Thyroid gland (tissue), 4 donors: ENCODE measurements at regions not wholly inside any gene's neighbourhood (a gene's known extent, or its start where the extent isn't known, plus 50 kb on each side); places are given as distances from the start of the nearest gene placed in this dataset.
"Not testable (repeated sequence)": the region's sequence is repeated elsewhere in the genome, so short reads cannot be mapped to it uniquely, and the experiment has no call there.

Experiments
- DNase-seq, 2 donors: peaks; one replicate each; pipeline ENCODE4 v3.0.0-alpha.2; 2019
- H3K27ac ChIP-seq, 3 donors: fragments of 200-600 bp; sonication (generic); 1 replicate in 2 of 3; 2 replicates in 1 of 3; pipeline ENCODE4 v1.5.1; 2016 to 2019; ENCODE audit warnings: mild to moderate bottlenecking in 1 of 3, moderate library complexity in 1 of 3
- H3K27me3 ChIP-seq: fragments of 200-600 bp; sonication (generic); one replicate; pipeline ENCODE4 v1.5.1; 2019
- H3K36me3 ChIP-seq, 2 donors: fragments of 200-600 bp; sonication (generic); one replicate each; pipeline ENCODE4 v1.5.1; 2016 to 2019
- H3K4me1 ChIP-seq, 2 donors: fragments of 200-600 bp; sonication (generic); one replicate each; pipeline ENCODE4 v1.5.1; 2017 to 2019
- H3K4me3 ChIP-seq, 3 donors: fragments of 200-600 bp; sonication (generic); replicated peaks in 1 of 3; 1 replicate in 2 of 3; 2 replicates in 1 of 3; pipeline ENCODE4 v1.5.1; 2016; ENCODE audit warnings: mild to moderate bottlenecking in 1 of 3
- H3K9me3 ChIP-seq: fragments of 200-600 bp; sonication (generic); one replicate; pipeline ENCODE4 v1.5.1; 2017
- CTCF ChIP-seq, 6 experiments: fragments of 200-600 bp in 3 of 6; fragments of 450-650 bp in 3 of 6; sonication (generic) in 3 of 6; IDR thresholded peaks; one replicate each; pipeline ENCODE4 v1.5.1; 2016 to 2019; ENCODE audit warnings: antibody characterized with exemption in 6 of 6, mild to moderate bottlenecking in 2 of 6, inconsistent platforms in 1 of 6, moderate library complexity in 1 of 6
- POLR2A ChIP-seq, 2 donors: fragments of 450-650 bp; IDR thresholded peaks; one replicate each; pipeline ENCODE4 v1.6.1; 2017; ENCODE audit warnings: antibody characterized with exemption in 2 of 2, mild to moderate bottlenecking in 2 of 2, moderate library complexity in 1 of 2
- WGBS, 2 donors: methylation state at CpG; one replicate each; pipeline ENCODE4 v1.1.5; 2017; 5-methylcytosine and 5-hydroxymethylcytosine counted together
- intact Hi-C: fragments of 100-400 bp; cut with DNase I; formaldehyde crosslinking; loops from one replicate; pipeline ENCODE4 v1.15.1; 2023

- WGBS, 2 donors, result 58 to 72% methylated on average over 2 of the region's 2 CpGs
- Histone ChIP-seq H3K4me1 (no peaks in the 10 kb centered on the region), H3K27ac (no peak overlapping the region), H3K36me3 (no peaks in the 10 kb centered on the region), H3K4me3 (no peak overlapping the region), H3K27me3 (no peaks in the 10 kb centered on the region), H3K9me3 (no peaks in the 10 kb centered on the region)
- intact Hi-C loops, result no loop called here
- no peak for DNase-seq
- no peak for TF ChIP-seq CTCF (IDR thresholded peaks at IDR 0.05)
- TF ChIP-seq POLR2A (IDR thresholded peaks at IDR 0.05), result no peak
Measured at GRCh38 chr4:158395889-158396288, 125.8 kb upstream of the RXFP1 start.

GRCh38 chr4:158397781-158398180 is 123.9 kb upstream of the RXFP1 start:
- no peaks in the 10 kb centered on the region for H3K36me3 ChIP-seq
- intact Hi-C loops, result no loop called here
- H3K4me1 ChIP-seq, result no peaks in the 10 kb centered on the region
- no peaks in the 10 kb centered on the region for H3K27me3 ChIP-seq
- H3K27ac ChIP-seq, result no peak overlapping the region
- no peak for DNase-seq
- WGBS, 2 donors, result 64 to 69% methylated on average over 2 of the region's 2 CpGs
- H3K4me3 ChIP-seq, result no peak overlapping the region
- TF ChIP-seq POLR2A (IDR thresholded peaks at IDR 0.05) (no peak), CTCF (IDR thresholded peaks at IDR 0.05) (no peak)
- no peaks in the 10 kb centered on the region for H3K9me3 ChIP-seq

- intact Hi-C loops, H3K4me3 ChIP-seq, H3K9me3 ChIP-seq, H3K4me1 ChIP-seq, H3K27me3 ChIP-seq, H3K27ac ChIP-seq, DNase-seq, H3K36me3 ChIP-seq: not testable (repeated sequence)
- 94 to 97% methylated on average over 24 to 25 of the region's 29 CpGs for WGBS, 2 donors
Measured at GRCh38 chr4:158407961-158408360, 113.7 kb upstream of the RXFP1 start.

- no peak for DNase-seq
- H3K27me3 ChIP-seq, result no peaks in the 10 kb centered on the region
- H3K27ac ChIP-seq, result no peak overlapping the region
- WGBS, 2 donors, result 79 to 82% methylated on average over 3 of the region's 3 CpGs
- H3K9me3 ChIP-seq, result no peaks in the 10 kb centered on the region
- TF ChIP-seq POLR2A (IDR thresholded peaks at IDR 0.05), result no peak
- TF ChIP-seq CTCF (IDR thresholded peaks at IDR 0.05), result no peak
- H3K36me3 ChIP-seq, result no peaks in the 10 kb centered on the region
- H3K4me3 ChIP-seq, result no peak overlapping the region
- H3K4me1 ChIP-seq, result no peaks in the 10 kb centered on the region
- intact Hi-C loops, result no loop called here
Measured at GRCh38 chr4:158410272-158410671, 111.4 kb upstream of the RXFP1 start.

- 36 to 59% methylated on average over 2 of the region's 2 CpGs for WGBS, 2 donors
- Histone ChIP-seq H3K36me3 (no peaks in the 10 kb centered on the region), H3K27me3 (no peaks in the 10 kb centered on the region), H3K4me1 (no peaks in the 10 kb centered on the region), H3K9me3 (no peaks in the 10 kb centered on the region), H3K4me3 (no peak overlapping the region), H3K27ac (no peak overlapping the region)
- intact Hi-C loops, result no loop called here
- DNase-seq, result no peak
- TF ChIP-seq POLR2A (IDR thresholded peaks at IDR 0.05), result no peak
- no peak for TF ChIP-seq CTCF (IDR thresholded peaks at IDR 0.05)
Measured at GRCh38 chr4:158411269-158411668, 110.4 kb upstream of the RXFP1 start.

- intact Hi-C loops, H3K27ac ChIP-seq, H3K27me3 ChIP-seq, H3K4me1 ChIP-seq, H3K4me3 ChIP-seq, H3K36me3 ChIP-seq, DNase-seq, H3K9me3 ChIP-seq: not testable (repeated sequence)
- WGBS, 2 donors, result 94 to 96% methylated on average over 4 of the region's 4 CpGs
Measured at GRCh38 chr4:158418679-158419078, 103.0 kb upstream of the RXFP1 start.
